Left ventricle myocardium inferior (tissue), 1 donor: ENCODE measurements at regions not wholly inside any gene's neighbourhood (a gene's known extent, or its start where the extent isn't known, plus 50 kb on each side); places are given as distances from the start of the nearest gene placed in this dataset.

Source experiments
- DNase-seq: peaks from one replicate; pipeline ENCODE4 v3.0.0-alpha.2; 2020
- H3K27ac ChIP-seq: fragments of 200-600 bp; replicated peaks from 2 replicates; pipeline ENCODE4 v1.8.0; 2021
- H3K27me3 ChIP-seq: fragments of 200-600 bp; 2 replicates; pipeline ENCODE4 v1.8.0; 2021; ENCODE audit warnings: low read depth
- H3K36me3 ChIP-seq: fragments of 200-600 bp; 2 replicates; pipeline ENCODE4 v1.8.0; 2021
- H3K4me1 ChIP-seq: fragments of 200-600 bp; 2 replicates; pipeline ENCODE4 v1.8.0; 2021
- H3K4me3 ChIP-seq: fragments of 200-600 bp; 2 replicates; pipeline ENCODE4 v1.8.0; 2021; ENCODE audit warnings: mild to moderate bottlenecking, moderate library complexity
- H3K9me3 ChIP-seq: fragments of 200-600 bp; replicated peaks from 2 replicates; pipeline ENCODE4 v1.8.0; 2021
- intact Hi-C: fragments of 100-400 bp; cut with micrococcal nuclease; formaldehyde crosslinking; loops from one replicate; pipeline ENCODE4 v1.11.0; 2022
- TF ChIP-seq, protein P1 (sequence below): fragments of 200-600 bp; IDR thresholded peaks from 2 replicates; pipeline ENCODE4 v1.8.0; 2021; ENCODE audit warnings: antibody characterized with exemption, mild to moderate bottlenecking, borderline replicate concordance
- donor health status: DM: no; HTN: yes; CAD: no; lungs with severe emphysema.

DNA sequence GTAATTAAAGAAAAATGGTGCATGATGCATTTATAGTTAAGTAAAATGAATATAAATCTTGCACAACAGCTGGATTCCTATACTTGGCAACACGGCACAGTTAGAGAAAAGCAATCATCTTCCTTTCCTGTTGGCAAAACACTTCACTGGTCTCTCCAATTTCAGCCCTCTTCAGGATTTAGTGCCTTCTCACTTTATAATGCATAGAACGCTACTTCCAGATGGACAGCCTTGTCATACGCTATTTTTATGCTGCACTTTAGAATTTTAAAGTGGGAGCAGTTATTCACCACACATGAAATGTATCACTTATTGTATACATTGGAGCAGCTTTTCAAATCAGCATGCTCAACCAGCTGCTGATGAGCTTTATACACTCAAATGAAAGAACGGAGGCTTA, 194.4 kb upstream of the GBE1 start:
- peaks cover 4% of the 10 kb centered on the region for H3K9me3 ChIP-seq
- H3K27ac ChIP-seq = no peak overlapping the region
- no peaks in the 10 kb centered on the region for H3K27me3 ChIP-seq
- intact Hi-C loops = no loop called here
- H3K4me1 ChIP-seq = no peaks in the 10 kb centered on the region
- no peak for DNase-seq
- TF ChIP-seq, protein P1, sequence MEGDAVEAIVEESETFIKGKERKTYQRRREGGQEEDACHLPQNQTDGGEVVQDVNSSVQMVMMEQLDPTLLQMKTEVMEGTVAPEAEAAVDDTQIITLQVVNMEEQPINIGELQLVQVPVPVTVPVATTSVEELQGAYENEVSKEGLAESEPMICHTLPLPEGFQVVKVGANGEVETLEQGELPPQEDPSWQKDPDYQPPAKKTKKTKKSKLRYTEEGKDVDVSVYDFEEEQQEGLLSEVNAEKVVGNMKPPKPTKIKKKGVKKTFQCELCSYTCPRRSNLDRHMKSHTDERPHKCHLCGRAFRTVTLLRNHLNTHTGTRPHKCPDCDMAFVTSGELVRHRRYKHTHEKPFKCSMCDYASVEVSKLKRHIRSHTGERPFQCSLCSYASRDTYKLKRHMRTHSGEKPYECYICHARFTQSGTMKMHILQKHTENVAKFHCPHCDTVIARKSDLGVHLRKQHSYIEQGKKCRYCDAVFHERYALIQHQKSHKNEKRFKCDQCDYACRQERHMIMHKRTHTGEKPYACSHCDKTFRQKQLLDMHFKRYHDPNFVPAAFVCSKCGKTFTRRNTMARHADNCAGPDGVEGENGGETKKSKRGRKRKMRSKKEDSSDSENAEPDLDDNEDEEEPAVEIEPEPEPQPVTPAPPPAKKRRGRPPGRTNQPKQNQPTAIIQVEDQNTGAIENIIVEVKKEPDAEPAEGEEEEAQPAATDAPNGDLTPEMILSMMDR = no peak
- H3K4me3 ChIP-seq = no peak overlapping the region
- no peaks in the 10 kb centered on the region for H3K36me3 ChIP-seq

DNA sequence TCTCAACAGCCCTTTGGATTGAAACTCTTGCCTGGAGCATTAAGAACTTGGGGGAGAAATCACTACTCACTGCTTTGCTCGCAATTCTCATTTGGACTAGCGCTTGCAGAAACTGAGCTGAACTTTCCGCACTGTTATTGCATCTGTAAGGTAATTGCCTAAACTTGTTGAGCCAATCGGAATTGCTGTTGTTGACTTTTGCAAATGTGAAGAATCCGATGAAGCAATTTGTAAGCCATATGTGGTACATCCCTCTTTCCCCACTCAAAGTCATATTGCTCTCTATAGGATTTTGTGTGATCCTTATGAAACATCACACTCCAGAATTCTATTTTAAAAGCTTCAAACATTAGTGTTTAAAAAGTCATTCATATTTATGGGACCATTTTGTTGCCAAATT, 191.7 kb upstream of the GBE1 start:
- TF ChIP-seq, protein P1 = no peak
- intact Hi-C loops = no loop called here
- no peak for DNase-seq
- Histone ChIP-seq H3K27ac (no peak overlapping the region), H3K9me3 (peaks cover 4% of the 10 kb centered on the region), H3K4me1 (no peaks in the 10 kb centered on the region), H3K27me3 (no peaks in the 10 kb centered on the region), H3K4me3 (no peak overlapping the region), H3K36me3 (no peaks in the 10 kb centered on the region)

DNA sequence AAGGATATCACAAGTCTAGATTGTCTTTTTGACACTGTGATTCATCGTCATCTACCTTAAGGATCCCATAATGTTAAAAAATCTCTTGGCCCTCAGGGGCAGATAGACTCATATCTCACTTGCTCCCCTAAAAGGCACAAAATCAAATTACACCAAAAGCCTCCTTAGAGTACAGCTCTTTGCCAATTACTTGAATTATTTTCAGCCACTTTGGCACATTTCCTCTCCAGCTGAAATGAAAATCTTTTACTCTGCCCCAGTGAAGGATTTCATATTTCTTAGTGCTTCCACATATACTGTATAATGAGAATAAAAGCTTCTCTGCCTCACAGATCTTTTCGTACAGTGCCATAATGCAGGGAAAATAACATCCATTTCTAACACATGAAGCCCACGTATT, 190.7 kb upstream of the GBE1 start:
- TF ChIP-seq, protein P1 = no peak
- intact Hi-C loops = no loop called here
- H3K36me3 ChIP-seq = no peaks in the 10 kb centered on the region
- no peak overlapping the region for H3K27ac ChIP-seq
- H3K4me3 ChIP-seq = no peak overlapping the region
- H3K9me3 ChIP-seq = peaks cover 4% of the 10 kb centered on the region
- H3K4me1 ChIP-seq = no peaks in the 10 kb centered on the region
- H3K27me3 ChIP-seq = no peaks in the 10 kb centered on the region
- no peak for DNase-seq

DNA sequence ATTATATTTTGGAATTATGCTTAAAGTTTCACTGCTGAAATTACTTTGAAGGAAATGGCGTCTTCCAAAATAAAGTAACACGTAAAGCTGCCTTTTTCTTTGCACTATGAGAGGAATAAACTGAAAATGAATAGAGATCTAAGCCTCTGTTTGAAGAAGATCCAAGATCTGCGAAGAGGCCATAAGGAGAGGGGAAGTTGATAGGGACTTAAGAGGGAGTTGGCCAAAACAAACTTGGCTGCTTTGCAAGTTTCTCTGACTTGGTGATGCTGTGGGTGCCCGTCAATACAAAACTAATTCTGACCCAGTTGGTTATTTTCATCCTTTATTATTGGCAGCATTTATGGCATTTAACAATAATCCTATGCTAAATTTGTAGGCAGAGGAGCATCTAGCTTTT, 190.2 kb upstream of the GBE1 start:
- intact Hi-C loops = no loop called here
- H3K36me3 ChIP-seq = no peaks in the 10 kb centered on the region

DNA sequence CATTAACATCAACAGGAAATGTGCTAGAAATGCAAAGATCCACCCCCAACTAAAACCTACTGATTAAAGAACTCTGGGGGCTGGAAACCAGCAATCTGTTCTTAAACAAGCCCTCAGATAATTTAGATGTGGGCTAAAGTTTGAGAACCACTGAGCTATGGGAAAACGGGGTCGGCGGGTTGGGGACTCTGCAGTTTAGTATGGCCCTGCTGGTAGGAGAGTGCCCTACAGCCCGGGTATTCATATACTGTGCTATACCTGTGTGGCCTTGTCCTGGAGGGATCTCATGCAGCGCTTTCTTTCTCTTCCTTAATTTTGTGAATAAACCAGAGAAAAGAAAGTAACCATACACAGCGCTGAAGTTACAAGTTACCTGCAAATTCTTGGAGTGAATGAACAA, 189.7 kb upstream of the GBE1 start:
- no peaks in the 10 kb centered on the region for H3K27me3 ChIP-seq
- H3K4me1 ChIP-seq = no peaks in the 10 kb centered on the region
- no peaks in the 10 kb centered on the region for H3K9me3 ChIP-seq
- no peak overlapping the region for H3K27ac ChIP-seq
- no peak for DNase-seq
- intact Hi-C loops = no loop called here
- no peaks in the 10 kb centered on the region for H3K36me3 ChIP-seq
- H3K4me3 ChIP-seq = no peak overlapping the region
- TF ChIP-seq, protein P1 = no peak

More for the DNA sequence above, 190.2 kb upstream of the GBE1 start:
- no peak for DNase-seq
- Histone ChIP-seq H3K4me1 (no peaks in the 10 kb centered on the region), H3K9me3 (no peaks in the 10 kb centered on the region), H3K27me3 (no peaks in the 10 kb centered on the region), H3K27ac (no peak overlapping the region), H3K4me3 (no peak overlapping the region)
- TF ChIP-seq, protein P1 = no peak

DNA sequence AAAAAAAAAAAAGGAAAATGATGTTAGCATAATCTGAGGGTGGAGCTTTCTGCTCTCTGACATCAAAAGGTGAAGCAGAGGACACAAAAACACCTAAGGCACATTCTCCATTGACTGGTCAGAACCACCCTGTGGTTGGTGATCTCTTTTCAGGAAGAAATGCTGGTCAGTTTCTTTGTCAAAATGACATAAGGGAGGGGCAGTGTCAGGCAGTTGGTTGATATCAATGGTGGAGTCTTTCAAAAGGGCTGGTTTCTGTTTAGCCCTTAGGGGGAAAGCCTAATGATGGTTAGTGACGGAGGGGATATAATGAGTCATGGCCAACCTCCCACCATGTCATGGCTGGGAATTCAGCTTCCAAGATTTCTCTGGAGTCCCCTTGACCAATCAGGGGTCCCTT, 185.9 kb upstream of the GBE1 start:
- TF ChIP-seq, protein P1 = no peak
- Histone ChIP-seq H3K27me3 (no peaks in the 10 kb centered on the region), H3K4me3 (no peak overlapping the region), H3K36me3 (no peaks in the 10 kb centered on the region), H3K27ac (no peak overlapping the region), H3K4me1 (no peaks in the 10 kb centered on the region), H3K9me3 (peaks cover 34% of the 10 kb centered on the region)
- DNase-seq = no peak
- intact Hi-C loops = no loop called here
